Small intestine (tissue), 7 donors: ENCODE measurements at regions not wholly inside any gene's neighbourhood (a gene's known extent, or its start where the extent isn't known, plus 50 kb on each side); places are given as distances from the start of the nearest gene placed in this dataset.

Source experiments
- DNase-seq, 2 donors: peaks; one replicate each; pipeline versions ENCODE4 v3.0.0 to v3.0.0-alpha.2; 2013
- FAIRE-seq: peaks from 2 replicates; lab custom pipeline; 2012; peaks lifted over from hg19 to GRCh38; lab: Jason Lieb, UNC
- H3K27ac ChIP-seq, 3 donors: one replicate each; pipeline ENCODE4 v1.5.1; 2013; ENCODE audit warnings: low read length in 2 of 3, mild to moderate bottlenecking in 2 of 3, control low read depth in 1 of 3, inconsistent platforms in 1 of 3, low read depth in 1 of 3, moderate library complexity in 1 of 3
- H3K27me3 ChIP-seq, 3 donors: one replicate each; pipeline ENCODE4 v1.6.1; 2013; ENCODE audit warnings: low read length in 3 of 3, inconsistent platforms in 1 of 3; ENCODE audit not compliant: control insufficient read depth in 3 of 3, insufficient read depth in 3 of 3
- H3K36me3 ChIP-seq, 3 donors: one replicate each; pipeline ENCODE4 v1.6.1; 2013; ENCODE audit warnings: low read length in 3 of 3, inconsistent platforms in 1 of 3, low read depth in 1 of 3, mild to moderate bottlenecking in 1 of 3, moderate library complexity in 1 of 3; ENCODE audit not compliant: control insufficient read depth in 3 of 3, insufficient read depth in 2 of 3
- H3K4me1 ChIP-seq, 3 donors: one replicate each; pipeline ENCODE4 v1.6.1; 2013; ENCODE audit warnings: low read length in 2 of 3, inconsistent platforms in 1 of 3, low read depth in 1 of 3, mild to moderate bottlenecking in 1 of 3, moderate library complexity in 1 of 3; ENCODE audit not compliant: control insufficient read depth in 3 of 3, insufficient read depth in 2 of 3
- H3K4me3 ChIP-seq, 3 donors: one replicate each; pipeline ENCODE4 v1.5.1; 2013; ENCODE audit warnings: low read length in 3 of 3, control low read depth in 1 of 3, inconsistent platforms in 1 of 3, low read depth in 1 of 3, mild to moderate bottlenecking in 1 of 3, moderate library complexity in 1 of 3
- H3K9me3 ChIP-seq, 2 donors: one replicate each; pipeline ENCODE4 v1.6.1; 2013; ENCODE audit warnings: low read depth in 1 of 2, low read length in 1 of 2; ENCODE audit not compliant: control insufficient read depth in 2 of 2, insufficient read depth in 1 of 2
- WGBS, 3 donors: extraction: QIAGEN DNeasy Blood & Tissue Kit; methylation state at CpG; one replicate each; pipeline ENCODE4 v1.1.7; 2013; 5-methylcytosine and 5-hydroxymethylcytosine counted together
- donor health status: healthy with polysubstance abuse.
- donor health status: control.
- donor health status: control.
- donor health status: Bipolar disorder and iron deficiency.
- donor health status: healthy.

GRCh38 chr22:48741540-48741939 lies 1086.1 kb downstream of the BRD1 start:
- Histone ChIP-seq H3K27me3 (no peaks in the 10 kb centered on the region), H3K4me3 (no peak overlapping the region), H3K4me1 (no peaks in the 10 kb centered on the region), H3K9me3 (no peaks in the 10 kb centered on the region), H3K27ac (no peak overlapping the region), H3K36me3 (no peaks in the 10 kb centered on the region)
- WGBS, 3 donors = 83 to 88% (median 86%) methylated on average over 8 of the region's 8 CpGs
- FAIRE-seq = no peak
- no peak for DNase-seq

- 85 to 90% (median 87%) methylated on average over 31 of the region's 31 CpGs for WGBS, 3 donors
- no peak for DNase-seq
Observed at GRCh38 chr22:48740731-48741405, 1086.8 kb downstream of the BRD1 start.

GRCh38 chr22:48740086-48740730 lies 1087.5 kb downstream of the BRD1 start:
- H3K4me1 ChIP-seq = no peaks in the 10 kb centered on the region
- no peaks in the 10 kb centered on the region for H3K27me3 ChIP-seq
- H3K36me3 ChIP-seq = no peaks in the 10 kb centered on the region
- DNase-seq (no peak), FAIRE-seq (no peak)
- H3K4me3 ChIP-seq = no peak overlapping the region
- WGBS, 3 donors = 60 to 71% (median 63%) methylated on average over 21 of the region's 21 CpGs
- no peaks in the 10 kb centered on the region for H3K9me3 ChIP-seq
- H3K27ac ChIP-seq = no peak overlapping the region

More at GRCh38 chr22:48740731-48741405, 1086.8 kb downstream of the BRD1 start:
- FAIRE-seq = no peak
- no peaks in the 10 kb centered on the region for H3K36me3 ChIP-seq
- H3K9me3 ChIP-seq = no peaks in the 10 kb centered on the region
- H3K27ac ChIP-seq = no peak overlapping the region
- H3K27me3 ChIP-seq = no peaks in the 10 kb centered on the region
- no peaks in the 10 kb centered on the region for H3K4me1 ChIP-seq
- H3K4me3 ChIP-seq = no peak overlapping the region

- Histone ChIP-seq H3K27me3 (no peaks in the 10 kb centered on the region), H3K9me3 (no peaks in the 10 kb centered on the region), H3K36me3 (no peaks in the 10 kb centered on the region), H3K4me3 (no peak overlapping the region), H3K4me1 (no peaks in the 10 kb centered on the region), H3K27ac (no peak overlapping the region)
- DNase-seq (no peak), FAIRE-seq (no peak)
- WGBS, 3 donors = 81 to 90% (median 88%) methylated on average over 23 of the region's 23 CpGs
Observed at GRCh38 chr22:48739348-48740085, 1088.2 kb downstream of the BRD1 start.

GRCh38 chr22:48738204-48738980 lies 1089.3 kb downstream of the BRD1 start:
- no peak for FAIRE-seq
- Histone ChIP-seq H3K27ac (no peak overlapping the region), H3K27me3 (no peaks in the 10 kb centered on the region), H3K36me3 (no peaks in the 10 kb centered on the region), H3K4me3 (no peak overlapping the region), H3K9me3 (no peaks in the 10 kb centered on the region), H3K4me1 (no peaks in the 10 kb centered on the region)
- no peak for DNase-seq
- WGBS, 3 donors = 68 to 84% (median 78%) methylated on average over 19 to 20 of the region's 20 CpGs

GRCh38 chr22:48737461-48738203 lies 1090.0 kb downstream of the BRD1 start:
- no peaks in the 10 kb centered on the region for H3K27me3 ChIP-seq
- DNase-seq = no peak
- no peak overlapping the region for H3K27ac ChIP-seq
- 81 to 85% (median 82%) methylated on average over 22 of the region's 22 CpGs for WGBS, 3 donors
- H3K4me1 ChIP-seq = no peaks in the 10 kb centered on the region
- no peak overlapping the region for H3K4me3 ChIP-seq
- no peaks in the 10 kb centered on the region for H3K9me3 ChIP-seq
- no peak for FAIRE-seq
- H3K36me3 ChIP-seq = no peaks in the 10 kb centered on the region

- no peaks in the 10 kb centered on the region for H3K36me3 ChIP-seq
- no peak for DNase-seq
- no peaks in the 10 kb centered on the region for H3K27me3 ChIP-seq
- no peaks in the 10 kb centered on the region for H3K4me1 ChIP-seq
- H3K27ac ChIP-seq = no peak overlapping the region
- no peaks in the 10 kb centered on the region for H3K9me3 ChIP-seq
- H3K4me3 ChIP-seq = no peak overlapping the region
- FAIRE-seq = no peak
- 80 to 88% (median 83%) methylated on average over 28 to 29 of the region's 29 CpGs for WGBS, 3 donors
Observed at GRCh38 chr22:48736593-48737460, 1090.8 kb downstream of the BRD1 start.
